ENCODE measurements at regions not wholly inside any gene's neighbourhood (a gene's known extent, or its start where the extent isn't known, plus 50 kb on each side); places are given as distances from the start of the nearest gene placed in this dataset.

- TF ChIP-seq, protein P1, sequence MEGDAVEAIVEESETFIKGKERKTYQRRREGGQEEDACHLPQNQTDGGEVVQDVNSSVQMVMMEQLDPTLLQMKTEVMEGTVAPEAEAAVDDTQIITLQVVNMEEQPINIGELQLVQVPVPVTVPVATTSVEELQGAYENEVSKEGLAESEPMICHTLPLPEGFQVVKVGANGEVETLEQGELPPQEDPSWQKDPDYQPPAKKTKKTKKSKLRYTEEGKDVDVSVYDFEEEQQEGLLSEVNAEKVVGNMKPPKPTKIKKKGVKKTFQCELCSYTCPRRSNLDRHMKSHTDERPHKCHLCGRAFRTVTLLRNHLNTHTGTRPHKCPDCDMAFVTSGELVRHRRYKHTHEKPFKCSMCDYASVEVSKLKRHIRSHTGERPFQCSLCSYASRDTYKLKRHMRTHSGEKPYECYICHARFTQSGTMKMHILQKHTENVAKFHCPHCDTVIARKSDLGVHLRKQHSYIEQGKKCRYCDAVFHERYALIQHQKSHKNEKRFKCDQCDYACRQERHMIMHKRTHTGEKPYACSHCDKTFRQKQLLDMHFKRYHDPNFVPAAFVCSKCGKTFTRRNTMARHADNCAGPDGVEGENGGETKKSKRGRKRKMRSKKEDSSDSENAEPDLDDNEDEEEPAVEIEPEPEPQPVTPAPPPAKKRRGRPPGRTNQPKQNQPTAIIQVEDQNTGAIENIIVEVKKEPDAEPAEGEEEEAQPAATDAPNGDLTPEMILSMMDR (IDR thresholded peaks at IDR 0.05; ENCODE audit: low read length): no peak
- TF ChIP-seq EZH2 (IDR thresholded peaks at IDR 0.05; ENCODE audit: borderline replicate concordance, low read length): no peak
Measured at GRCh38 chr11:116257092-116257491, 515.7 kb downstream of the BUD13 start.

All from OCI-LY1 (cell line).